HL-60 (cell line): ENCODE measurements at regions not wholly inside any gene's neighbourhood (a gene's known extent, or its start where the extent isn't known, plus 50 kb on each side); places are given as distances from the start of the nearest gene placed in this dataset.

Source experiments
- DNase-seq, 2 experiments: peaks; one replicate each; pipeline ENCODE4 v3.0.0-alpha.2; 2010 to 2020; ENCODE audit warnings: low read depth in 1 of 2, low spot score in 1 of 2
- H3K27ac ChIP-seq: fragments of 250-450 bp; sonication (Bioruptor Pico); replicated peaks from 2 replicates; pipeline ENCODE4 v1.5.1; 2020; ENCODE audit warnings: mild to moderate bottlenecking, moderate library complexity
- H3K27me3 ChIP-seq: fragments of 250-450 bp; sonication (Bioruptor Pico); 2 replicates; pipeline ENCODE4 v1.5.1; 2021; ENCODE audit warnings: mild to moderate bottlenecking, moderate library complexity; ENCODE audit not compliant: insufficient read depth, poor library complexity, severe bottlenecking
- H3K4me3 ChIP-seq: replicated peaks from 2 replicates; pipeline ENCODE4 v1.5.1; 2011; ENCODE audit warnings: mild to moderate bottlenecking, control low read depth, low read length; ENCODE audit not compliant: insufficient read depth
- CTCF ChIP-seq: IDR thresholded peaks from one replicate; pipeline ENCODE4 v1.5.1; 2011; ENCODE audit warnings: low read length, control low read depth, inconsistent platforms; ENCODE audit not compliant: insufficient read depth
- GABPA ChIP-seq: IDR thresholded peaks from 2 replicates; pipeline ENCODE4 v1.6.1; 2012; ENCODE audit warnings: low read depth
- POLR2AphosphoS5 ChIP-seq: IDR thresholded peaks from 2 replicates; pipeline ENCODE4 v1.6.1; 2012; ENCODE audit warnings: low read depth
- REST ChIP-seq: IDR thresholded peaks from 2 replicates; pipeline ENCODE4 v1.6.1; 2012; ENCODE audit warnings: low read depth; ENCODE audit not compliant: insufficient replicate concordance
- SPI1 ChIP-seq: IDR thresholded peaks from 2 replicates; pipeline ENCODE4 v1.6.1; 2012; ENCODE audit warnings: low read depth, mild to moderate bottlenecking, borderline replicate concordance

DNA sequence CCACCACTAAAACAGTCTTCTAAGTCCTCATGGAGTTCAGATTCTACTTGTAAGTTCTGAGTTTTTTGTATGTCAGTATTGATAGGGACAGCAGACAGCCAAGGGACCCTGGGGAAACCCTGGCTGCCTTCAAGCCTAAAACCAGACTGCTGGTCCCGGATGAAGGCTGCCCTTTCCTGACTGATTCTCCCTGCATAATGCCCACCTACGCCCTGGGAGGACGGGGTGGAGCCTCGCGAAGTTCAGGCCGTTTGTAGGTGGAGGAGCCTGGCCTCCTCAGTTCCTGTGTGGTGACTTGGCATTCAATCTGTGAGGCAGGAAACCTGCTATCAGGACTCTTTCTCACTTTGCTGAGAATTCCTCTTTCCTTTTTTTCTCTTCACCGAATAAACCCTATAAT is 120.3 kb upstream of the LGSN start:
- TF ChIP-seq SPI1 = no peak
- TF ChIP-seq GABPA = no peak
- TF ChIP-seq POLR2AphosphoS5 = no peak
- TF ChIP-seq CTCF = no peak
- no peak for TF ChIP-seq REST
- H3K27me3 ChIP-seq = no peaks in the 10 kb centered on the region
- no peak for DNase-seq
- H3K27ac ChIP-seq = no peak overlapping the region
- H3K4me3 ChIP-seq = no peak overlapping the region

GRCh38 chr6:63440594-63440993 is 120.8 kb upstream of the LGSN start:
- TF ChIP-seq REST (no peak), CTCF (no peak), SPI1 (no peak), GABPA (no peak), POLR2AphosphoS5 (no peak)
- Histone ChIP-seq H3K27ac (no peak overlapping the region), H3K27me3 (no peaks in the 10 kb centered on the region), H3K4me3 (no peak overlapping the region)
- no peak for DNase-seq

GRCh38 chr6:63441266-63441956 is 121.6 kb upstream of the LGSN start:
- H3K27ac ChIP-seq = no peak overlapping the region

More at GRCh38 chr6:63441266-63441956, 121.6 kb upstream of the LGSN start:
- Histone ChIP-seq H3K27me3 (no peaks in the 10 kb centered on the region), H3K4me3 (no peak overlapping the region)
- DNase-seq = no peak
- TF ChIP-seq CTCF (no peak), REST (no peak), SPI1 (no peak), POLR2AphosphoS5 (no peak), GABPA (no peak)
